ENCODE measurements at regions not wholly inside any gene's neighbourhood (a gene's known extent, or its start where the extent isn't known, plus 50 kb on each side); places are given as distances from the start of the nearest gene placed in this dataset.

GRCh38 chr2:120867290-120868241, 131.9 kb downstream of the GLI2 start:
- no peak for DNase-seq

GRCh38 chr2:120868366-120868765, 132.7 kb downstream of the GLI2 start:
- no peak for DNase-seq

- no peak for DNase-seq
Measured at GRCh38 chr2:120869036-120869729, 133.5 kb downstream of the GLI2 start.

- DNase-seq: no peak
Measured at GRCh38 chr2:120869730-120870466, 134.2 kb downstream of the GLI2 start.

- no peak for DNase-seq
Measured at GRCh38 chr2:120870467-120870788, 134.8 kb downstream of the GLI2 start.

GRCh38 chr2:120871016-120871635, 135.5 kb downstream of the GLI2 start:
- no peak for DNase-seq

- no peak for DNase-seq
Measured at GRCh38 chr2:120871881-120872620, 136.4 kb downstream of the GLI2 start.

- no peak for DNase-seq
Measured at GRCh38 chr2:120873958-120874887, 138.6 kb downstream of the GLI2 start.

GRCh38 chr2:120874888-120875275, 139.2 kb downstream of the GLI2 start:
- DNase-seq: no peak

- no peak for DNase-seq
Measured at GRCh38 chr2:120875431-120875830, 139.8 kb downstream of the GLI2 start.

GRCh38 chr2:120876526-120877280, 141.0 kb downstream of the GLI2 start:
- DNase-seq: no peak

- no peak for DNase-seq
Measured at GRCh38 chr2:120877409-120877808, 141.7 kb downstream of the GLI2 start.

- no peak for DNase-seq
Measured at GRCh38 chr2:120878970-120879369, 143.3 kb downstream of the GLI2 start.

- DNase-seq: no peak
Measured at GRCh38 chr2:120879431-120880295, 144.0 kb downstream of the GLI2 start.

- no peak for DNase-seq
Measured at GRCh38 chr2:120880381-120880780, 144.7 kb downstream of the GLI2 start.

- no peak for DNase-seq
Measured at GRCh38 chr2:120881981-120882788, 146.5 kb downstream of the GLI2 start.

- no peak for DNase-seq
Measured at GRCh38 chr2:120883607-120884440, 148.2 kb downstream of the GLI2 start.
